ENCODE measurements at regions not wholly inside any gene's neighbourhood (a gene's known extent, or its start where the extent isn't known, plus 50 kb on each side); places are given as distances from the start of the nearest gene placed in this dataset.

GRCh38 chr4:89576246-89576645 is 260.7 kb downstream of the SNCA start:
- H3K36me3 ChIP-seq, result no peaks in the 10 kb centered on the region
- TF ChIP-seq POLR2AphosphoS5 (IDR thresholded peaks at IDR 0.05; ENCODE audit: insufficient read depth in 1 of 2, low read depth in 1 of 2) (no peak), POLR2A (IDR thresholded peaks at IDR 0.05) (no peak)
- TF ChIP-seq, protein P1, sequence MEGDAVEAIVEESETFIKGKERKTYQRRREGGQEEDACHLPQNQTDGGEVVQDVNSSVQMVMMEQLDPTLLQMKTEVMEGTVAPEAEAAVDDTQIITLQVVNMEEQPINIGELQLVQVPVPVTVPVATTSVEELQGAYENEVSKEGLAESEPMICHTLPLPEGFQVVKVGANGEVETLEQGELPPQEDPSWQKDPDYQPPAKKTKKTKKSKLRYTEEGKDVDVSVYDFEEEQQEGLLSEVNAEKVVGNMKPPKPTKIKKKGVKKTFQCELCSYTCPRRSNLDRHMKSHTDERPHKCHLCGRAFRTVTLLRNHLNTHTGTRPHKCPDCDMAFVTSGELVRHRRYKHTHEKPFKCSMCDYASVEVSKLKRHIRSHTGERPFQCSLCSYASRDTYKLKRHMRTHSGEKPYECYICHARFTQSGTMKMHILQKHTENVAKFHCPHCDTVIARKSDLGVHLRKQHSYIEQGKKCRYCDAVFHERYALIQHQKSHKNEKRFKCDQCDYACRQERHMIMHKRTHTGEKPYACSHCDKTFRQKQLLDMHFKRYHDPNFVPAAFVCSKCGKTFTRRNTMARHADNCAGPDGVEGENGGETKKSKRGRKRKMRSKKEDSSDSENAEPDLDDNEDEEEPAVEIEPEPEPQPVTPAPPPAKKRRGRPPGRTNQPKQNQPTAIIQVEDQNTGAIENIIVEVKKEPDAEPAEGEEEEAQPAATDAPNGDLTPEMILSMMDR (IDR thresholded peaks at IDR 0.05), result no peak
- H3K27me3 ChIP-seq, result no peaks in the 10 kb centered on the region
- H3K4me1 ChIP-seq, result no peaks in the 10 kb centered on the region
- H3K9me3 ChIP-seq, result no peaks in the 10 kb centered on the region
- DNase-seq (ENCODE audit: extremely low spot score in 2 of 2), result no peak
- H3K27ac ChIP-seq, result no peak overlapping the region
- no peak overlapping the region for H3K4me3 ChIP-seq
- intact Hi-C loops (cut with DNase I), result no loop called here

- DNase-seq (ENCODE audit: extremely low spot score in 2 of 2), result no peak
- H3K4me3 ChIP-seq, result no peak overlapping the region
- H3K36me3 ChIP-seq, result no peaks in the 10 kb centered on the region
- no peak for TF ChIP-seq POLR2AphosphoS5 (IDR thresholded peaks at IDR 0.05; ENCODE audit: insufficient read depth in 1 of 2, low read depth in 1 of 2)
- TF ChIP-seq, protein P1 (IDR thresholded peaks at IDR 0.05), result no peak
- H3K27ac ChIP-seq, result no peak overlapping the region
- H3K27me3 ChIP-seq, result no peaks in the 10 kb centered on the region
- intact Hi-C loops (cut with DNase I), result no loop called here
- H3K4me1 ChIP-seq, result no peaks in the 10 kb centered on the region
- H3K9me3 ChIP-seq, result no peaks in the 10 kb centered on the region
Observed at GRCh38 chr4:89575840-89576239, 261.1 kb downstream of the SNCA start.

GRCh38 chr4:89574176-89574575 is 262.8 kb downstream of the SNCA start:
- H3K36me3 ChIP-seq, result no peaks in the 10 kb centered on the region
- intact Hi-C loops (cut with DNase I), result no loop called here
- no peak for DNase-seq (ENCODE audit: extremely low spot score in 2 of 2)
- H3K4me1 ChIP-seq, result no peaks in the 10 kb centered on the region
- no peak overlapping the region for H3K4me3 ChIP-seq
- TF ChIP-seq POLR2AphosphoS5 (IDR thresholded peaks at IDR 0.05; ENCODE audit: insufficient read depth in 1 of 2, low read depth in 1 of 2) (no peak), POLR2A (IDR thresholded peaks at IDR 0.05) (no peak)
- TF ChIP-seq, protein P1 (IDR thresholded peaks at IDR 0.05), result no peak
- no peaks in the 10 kb centered on the region for H3K9me3 ChIP-seq
- no peak overlapping the region for H3K27ac ChIP-seq
- H3K27me3 ChIP-seq, result no peaks in the 10 kb centered on the region

GRCh38 chr4:89573656-89574055 is 263.3 kb downstream of the SNCA start:
- Histone ChIP-seq H3K4me1 (no peaks in the 10 kb centered on the region), H3K36me3 (no peaks in the 10 kb centered on the region), H3K9me3 (no peaks in the 10 kb centered on the region), H3K27ac (no peak overlapping the region), H3K27me3 (no peaks in the 10 kb centered on the region), H3K4me3 (no peak overlapping the region)
- intact Hi-C loops (cut with DNase I), result no loop called here
- TF ChIP-seq POLR2A (IDR thresholded peaks at IDR 0.05) (no peak), POLR2AphosphoS5 (IDR thresholded peaks at IDR 0.05; ENCODE audit: insufficient read depth in 1 of 2, low read depth in 1 of 2) (no peak)
- TF ChIP-seq, protein P1 (IDR thresholded peaks at IDR 0.05), result no peak
- no peak for DNase-seq (ENCODE audit: extremely low spot score in 2 of 2)

DNA sequence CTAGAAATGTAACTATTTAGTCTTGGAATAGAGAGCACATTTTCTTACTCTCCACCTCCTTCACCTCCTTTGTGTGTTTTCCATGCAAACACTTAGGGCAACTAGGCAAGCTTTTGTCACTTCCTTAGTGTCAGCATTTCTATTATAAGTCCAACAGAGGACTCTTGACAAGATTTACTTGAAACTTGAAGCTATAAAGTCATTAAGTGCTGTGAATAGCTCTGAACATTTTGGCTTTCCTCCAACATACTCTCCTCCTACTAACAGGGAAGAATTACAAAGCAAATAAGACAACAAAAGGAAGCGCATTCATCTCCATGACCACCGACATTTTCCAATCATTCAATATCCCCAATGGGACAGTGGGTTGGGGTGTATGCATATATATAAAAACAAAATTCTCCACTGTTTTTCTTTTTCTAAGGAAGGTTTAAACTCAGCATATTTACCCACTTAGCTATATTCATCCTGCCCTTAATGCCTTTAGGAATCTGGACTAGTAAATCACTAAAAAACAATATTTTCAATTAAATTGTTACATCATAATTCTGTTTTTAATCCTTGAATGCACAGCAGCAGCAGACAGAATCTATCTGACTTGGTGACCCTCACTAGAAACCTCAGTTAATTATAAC is 264.6 kb downstream of the SNCA start:
- intact Hi-C loops (cut with DNase I), result no loop called here
- Histone ChIP-seq H3K27ac (no peak overlapping the region), H3K9me3 (no peaks in the 10 kb centered on the region), H3K4me1 (no peaks in the 10 kb centered on the region), H3K36me3 (no peaks in the 10 kb centered on the region), H3K27me3 (no peaks in the 10 kb centered on the region), H3K4me3 (no peak overlapping the region)
- no peak for TF ChIP-seq POLR2AphosphoS5 (IDR thresholded peaks at IDR 0.05; ENCODE audit: insufficient read depth in 1 of 2, low read depth in 1 of 2)
- no peak for TF ChIP-seq POLR2A (IDR thresholded peaks at IDR 0.05)
- TF ChIP-seq, protein P1 (IDR thresholded peaks at IDR 0.05), result no peak
- no peak for DNase-seq (ENCODE audit: extremely low spot score in 2 of 2)

All from vagina (tissue), 2 donors.